ENCODE measurements at regions not wholly inside any gene's neighbourhood (a gene's known extent, or its start where the extent isn't known, plus 50 kb on each side); places are given as distances from the start of the nearest gene placed in this dataset.

GRCh38 chrX:4277122-4277521 is 563.7 kb upstream of the PRKX start:
- TF ChIP-seq RAD21 (IDR thresholded peaks at IDR 0.05) (no peak), TAF1 (conservative IDR thresholded peaks at IDR 0.05) (no peak), ATF3 (IDR thresholded peaks at IDR 0.05) (no peak), YY1 (IDR thresholded peaks at IDR 0.05) (no peak), ZBTB33 (IDR thresholded peaks at IDR 0.05) (no peak), JUND (IDR thresholded peaks at IDR 0.05) (no peak), FOXA2 (IDR thresholded peaks at IDR 0.05) (no peak), MAX (IDR thresholded peaks at IDR 0.05) (no peak), SP1 (IDR thresholded peaks at IDR 0.05) (no peak), RXRA (IDR thresholded peaks at IDR 0.05) (no peak), EGR1 (IDR thresholded peaks at IDR 0.05; ENCODE audit: low read depth in 2 of 2) (no peak)
- TF ChIP-seq, protein P1, sequence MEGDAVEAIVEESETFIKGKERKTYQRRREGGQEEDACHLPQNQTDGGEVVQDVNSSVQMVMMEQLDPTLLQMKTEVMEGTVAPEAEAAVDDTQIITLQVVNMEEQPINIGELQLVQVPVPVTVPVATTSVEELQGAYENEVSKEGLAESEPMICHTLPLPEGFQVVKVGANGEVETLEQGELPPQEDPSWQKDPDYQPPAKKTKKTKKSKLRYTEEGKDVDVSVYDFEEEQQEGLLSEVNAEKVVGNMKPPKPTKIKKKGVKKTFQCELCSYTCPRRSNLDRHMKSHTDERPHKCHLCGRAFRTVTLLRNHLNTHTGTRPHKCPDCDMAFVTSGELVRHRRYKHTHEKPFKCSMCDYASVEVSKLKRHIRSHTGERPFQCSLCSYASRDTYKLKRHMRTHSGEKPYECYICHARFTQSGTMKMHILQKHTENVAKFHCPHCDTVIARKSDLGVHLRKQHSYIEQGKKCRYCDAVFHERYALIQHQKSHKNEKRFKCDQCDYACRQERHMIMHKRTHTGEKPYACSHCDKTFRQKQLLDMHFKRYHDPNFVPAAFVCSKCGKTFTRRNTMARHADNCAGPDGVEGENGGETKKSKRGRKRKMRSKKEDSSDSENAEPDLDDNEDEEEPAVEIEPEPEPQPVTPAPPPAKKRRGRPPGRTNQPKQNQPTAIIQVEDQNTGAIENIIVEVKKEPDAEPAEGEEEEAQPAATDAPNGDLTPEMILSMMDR (IDR thresholded peaks at IDR 0.05; ENCODE audit: low read depth, low read length, missing input control) = no peak
- TF ChIP-seq, protein P2, sequence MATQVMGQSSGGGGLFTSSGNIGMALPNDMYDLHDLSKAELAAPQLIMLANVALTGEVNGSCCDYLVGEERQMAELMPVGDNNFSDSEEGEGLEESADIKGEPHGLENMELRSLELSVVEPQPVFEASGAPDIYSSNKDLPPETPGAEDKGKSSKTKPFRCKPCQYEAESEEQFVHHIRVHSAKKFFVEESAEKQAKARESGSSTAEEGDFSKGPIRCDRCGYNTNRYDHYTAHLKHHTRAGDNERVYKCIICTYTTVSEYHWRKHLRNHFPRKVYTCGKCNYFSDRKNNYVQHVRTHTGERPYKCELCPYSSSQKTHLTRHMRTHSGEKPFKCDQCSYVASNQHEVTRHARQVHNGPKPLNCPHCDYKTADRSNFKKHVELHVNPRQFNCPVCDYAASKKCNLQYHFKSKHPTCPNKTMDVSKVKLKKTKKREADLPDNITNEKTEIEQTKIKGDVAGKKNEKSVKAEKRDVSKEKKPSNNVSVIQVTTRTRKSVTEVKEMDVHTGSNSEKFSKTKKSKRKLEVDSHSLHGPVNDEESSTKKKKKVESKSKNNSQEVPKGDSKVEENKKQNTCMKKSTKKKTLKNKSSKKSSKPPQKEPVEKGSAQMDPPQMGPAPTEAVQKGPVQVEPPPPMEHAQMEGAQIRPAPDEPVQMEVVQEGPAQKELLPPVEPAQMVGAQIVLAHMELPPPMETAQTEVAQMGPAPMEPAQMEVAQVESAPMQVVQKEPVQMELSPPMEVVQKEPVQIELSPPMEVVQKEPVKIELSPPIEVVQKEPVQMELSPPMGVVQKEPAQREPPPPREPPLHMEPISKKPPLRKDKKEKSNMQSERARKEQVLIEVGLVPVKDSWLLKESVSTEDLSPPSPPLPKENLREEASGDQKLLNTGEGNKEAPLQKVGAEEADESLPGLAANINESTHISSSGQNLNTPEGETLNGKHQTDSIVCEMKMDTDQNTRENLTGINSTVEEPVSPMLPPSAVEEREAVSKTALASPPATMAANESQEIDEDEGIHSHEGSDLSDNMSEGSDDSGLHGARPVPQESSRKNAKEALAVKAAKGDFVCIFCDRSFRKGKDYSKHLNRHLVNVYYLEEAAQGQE (IDR thresholded peaks at IDR 0.05) = no peak

Measured in liver (tissue), 3 donors.